Type B pancreatic cell (in vitro differentiated cells): ENCODE measurements at regions not wholly inside any gene's neighbourhood (a gene's known extent, or its start where the extent isn't known, plus 50 kb on each side); places are given as distances from the start of the nearest gene placed in this dataset.

Source experiments
- DNase-seq: peaks from one replicate; pipeline ENCODE4 v3.0.0; 2021; ENCODE audit warnings: mixed read lengths; ENCODE audit not compliant: unreplicated experiment; ENCODE audit errors: extremely low spot score
- H3K27ac Mint-ChIP-seq: 2 replicates; pipeline ENCODE4 v1.8.0; 2021; ENCODE audit warnings: mild to moderate bottlenecking, mixed read lengths
- H3K27me3 Mint-ChIP-seq: 2 replicates; pipeline ENCODE4 v1.8.0; 2021; ENCODE audit warnings: mixed read lengths
- H3K36me3 Mint-ChIP-seq: 2 replicates; pipeline ENCODE4 v1.8.0; 2021; ENCODE audit warnings: mixed read lengths
- H3K4me1 Mint-ChIP-seq: one replicate; pipeline ENCODE4 v1.8.0; 2021; ENCODE audit warnings: mixed read lengths; ENCODE audit not compliant: unreplicated experiment
- H3K4me3 Mint-ChIP-seq: 2 replicates; pipeline ENCODE4 v1.8.0; 2021; ENCODE audit warnings: mild to moderate bottlenecking, mixed read lengths
- H3K9me3 Mint-ChIP-seq: 2 replicates; pipeline ENCODE4 v1.8.0; 2021; ENCODE audit warnings: mixed read lengths
- TF ChIP-seq, protein P1 (sequence below): fragments of 200-600 bp; sonication (generic); conservative IDR thresholded peaks from 2 replicates; pipeline ENCODE4 v1.5.0; 2021; ENCODE audit warnings: antibody characterized with exemption, mild to moderate bottlenecking

DNA sequence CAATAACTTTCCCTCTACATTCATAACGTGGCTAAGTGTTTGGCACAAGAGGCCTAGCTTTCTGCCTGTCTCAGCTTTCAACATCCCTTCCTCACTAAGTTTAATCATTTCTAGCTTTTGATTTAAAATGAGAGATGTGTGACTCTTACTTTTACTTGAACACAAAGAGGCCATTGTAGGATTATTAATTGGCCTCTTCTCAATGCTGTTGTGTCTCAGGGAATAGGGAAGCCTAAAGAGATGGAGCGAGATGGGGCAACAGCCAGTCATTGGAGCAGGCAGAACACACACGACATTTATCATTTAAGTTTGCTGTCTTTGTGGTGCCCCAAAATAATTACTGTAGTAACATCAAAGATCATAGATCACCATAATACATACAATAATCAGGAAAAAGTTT lies 167.1 kb upstream of the TRIM24 start:
- no peak for DNase-seq
- Mint-ChIP-seq H3K4me3 (no peak overlapping the region), H3K9me3 (peaks cover 12% of the 10 kb centered on the region), H3K27ac (peak overlapping the region; percentile 2), H3K36me3 (peaks cover 4% of the 10 kb centered on the region), H3K27me3 (no peaks in the 10 kb centered on the region), H3K4me1 (peaks cover 5% of the 10 kb centered on the region)
- TF ChIP-seq, protein P1, sequence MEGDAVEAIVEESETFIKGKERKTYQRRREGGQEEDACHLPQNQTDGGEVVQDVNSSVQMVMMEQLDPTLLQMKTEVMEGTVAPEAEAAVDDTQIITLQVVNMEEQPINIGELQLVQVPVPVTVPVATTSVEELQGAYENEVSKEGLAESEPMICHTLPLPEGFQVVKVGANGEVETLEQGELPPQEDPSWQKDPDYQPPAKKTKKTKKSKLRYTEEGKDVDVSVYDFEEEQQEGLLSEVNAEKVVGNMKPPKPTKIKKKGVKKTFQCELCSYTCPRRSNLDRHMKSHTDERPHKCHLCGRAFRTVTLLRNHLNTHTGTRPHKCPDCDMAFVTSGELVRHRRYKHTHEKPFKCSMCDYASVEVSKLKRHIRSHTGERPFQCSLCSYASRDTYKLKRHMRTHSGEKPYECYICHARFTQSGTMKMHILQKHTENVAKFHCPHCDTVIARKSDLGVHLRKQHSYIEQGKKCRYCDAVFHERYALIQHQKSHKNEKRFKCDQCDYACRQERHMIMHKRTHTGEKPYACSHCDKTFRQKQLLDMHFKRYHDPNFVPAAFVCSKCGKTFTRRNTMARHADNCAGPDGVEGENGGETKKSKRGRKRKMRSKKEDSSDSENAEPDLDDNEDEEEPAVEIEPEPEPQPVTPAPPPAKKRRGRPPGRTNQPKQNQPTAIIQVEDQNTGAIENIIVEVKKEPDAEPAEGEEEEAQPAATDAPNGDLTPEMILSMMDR, result no peak

GRCh38 chr7:138295049-138295637 lies 164.9 kb upstream of the TRIM24 start:
- Mint-ChIP-seq H3K4me1 (peaks cover 5% of the 10 kb centered on the region), H3K9me3 (no peaks in the 10 kb centered on the region), H3K27ac (no peak overlapping the region), H3K27me3 (no peaks in the 10 kb centered on the region), H3K36me3 (no peaks in the 10 kb centered on the region), H3K4me3 (no peak overlapping the region)
- TF ChIP-seq, protein P1, result no peak
- no peak for DNase-seq

DNA sequence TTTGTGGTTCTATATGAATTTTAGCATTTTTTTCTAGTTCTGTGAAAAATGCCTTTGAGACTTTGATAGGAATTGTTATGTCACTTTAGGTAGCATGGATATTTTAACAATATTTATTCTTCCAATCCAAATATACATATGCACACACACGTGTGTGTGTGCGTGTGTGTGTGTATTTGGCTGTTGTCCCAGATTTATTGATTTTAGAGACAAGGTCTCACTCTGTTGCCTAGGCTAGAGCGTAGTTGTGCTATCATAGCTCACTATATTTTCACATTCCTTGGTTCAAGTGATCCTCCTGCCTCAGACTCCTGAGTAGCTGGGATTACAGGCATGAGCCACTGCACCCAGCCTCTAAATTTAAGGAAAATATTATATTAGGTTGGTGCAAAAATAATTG lies 162.5 kb upstream of the TRIM24 start:
- no peak overlapping the region for H3K4me3 Mint-ChIP-seq
- H3K27ac Mint-ChIP-seq, result no peak overlapping the region
- no peaks in the 10 kb centered on the region for H3K27me3 Mint-ChIP-seq
- no peak for DNase-seq
- H3K9me3 Mint-ChIP-seq, result no peaks in the 10 kb centered on the region
- TF ChIP-seq, protein P1, result no peak
- H3K4me1 Mint-ChIP-seq, result peaks cover 5% of the 10 kb centered on the region
- no peaks in the 10 kb centered on the region for H3K36me3 Mint-ChIP-seq

- no peaks in the 10 kb centered on the region for H3K27me3 Mint-ChIP-seq
- H3K36me3 Mint-ChIP-seq, result peaks cover 5% of the 10 kb centered on the region
- TF ChIP-seq, protein P1, result no peak
- no peak for DNase-seq
- H3K27ac Mint-ChIP-seq, result no peak overlapping the region
- H3K4me3 Mint-ChIP-seq, result no peak overlapping the region
- no peaks in the 10 kb centered on the region for H3K9me3 Mint-ChIP-seq
- peaks cover 5% of the 10 kb centered on the region for H3K4me1 Mint-ChIP-seq
These were observed 161.0 kb upstream of the TRIM24 start for GRCh38 chr7:138299066-138299465.

DNA sequence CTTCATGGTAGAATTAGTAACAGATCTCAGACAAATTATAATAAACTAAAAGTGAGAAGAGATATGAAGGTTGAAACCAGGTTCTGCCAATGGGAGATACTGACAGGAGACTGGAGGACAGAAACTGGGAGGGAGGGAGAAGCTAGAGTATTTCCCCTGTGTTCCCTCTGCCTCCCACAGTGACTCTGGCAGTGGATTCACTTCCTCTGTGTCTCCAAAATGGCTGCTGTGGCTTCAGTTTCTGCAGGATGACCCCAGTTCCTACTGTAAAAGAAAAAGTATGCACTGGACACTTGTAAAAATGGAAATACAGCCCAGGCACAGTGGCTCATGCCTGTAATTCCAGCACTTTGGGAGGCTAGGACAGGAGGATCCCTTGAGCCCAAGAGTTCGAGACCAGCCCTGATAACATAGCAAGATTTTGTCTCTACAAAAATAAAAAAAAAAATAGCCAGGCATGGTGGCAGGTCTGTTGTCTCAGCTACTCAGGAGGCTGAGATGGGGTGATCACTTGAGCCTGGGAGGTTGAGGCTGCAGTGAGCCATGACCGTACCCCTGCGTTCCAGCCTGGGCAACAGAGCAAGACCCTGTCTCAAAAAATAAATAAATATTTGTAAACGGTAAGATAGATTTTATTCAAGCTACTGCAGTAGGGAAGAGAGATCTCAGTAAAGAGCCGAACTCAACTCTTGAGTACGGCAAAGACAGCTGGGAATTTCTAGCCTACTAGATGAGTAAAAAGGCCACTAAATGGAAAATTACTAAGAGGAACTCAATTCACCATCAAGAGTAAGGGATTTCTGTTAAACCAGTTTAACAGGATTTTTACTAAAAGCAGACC lies 156.6 kb upstream of the TRIM24 start:
- Mint-ChIP-seq H3K4me1 (peaks cover 5% of the 10 kb centered on the region), H3K27ac (peak overlapping the region; percentile 85)
- TF ChIP-seq, protein P1, result no peak

More for the DNA sequence above, 156.6 kb upstream of the TRIM24 start:
- DNase-seq, result no peak
- no peaks in the 10 kb centered on the region for H3K27me3 Mint-ChIP-seq
- no peaks in the 10 kb centered on the region for H3K9me3 Mint-ChIP-seq
- H3K36me3 Mint-ChIP-seq, result peaks cover 5% of the 10 kb centered on the region
- H3K4me3 Mint-ChIP-seq, result peak overlapping the region; percentile 50
